ENCODE measurements at regions not wholly inside any gene's neighbourhood (a gene's known extent, or its start where the extent isn't known, plus 50 kb on each side); places are given as distances from the start of the nearest gene placed in this dataset.

DNA sequence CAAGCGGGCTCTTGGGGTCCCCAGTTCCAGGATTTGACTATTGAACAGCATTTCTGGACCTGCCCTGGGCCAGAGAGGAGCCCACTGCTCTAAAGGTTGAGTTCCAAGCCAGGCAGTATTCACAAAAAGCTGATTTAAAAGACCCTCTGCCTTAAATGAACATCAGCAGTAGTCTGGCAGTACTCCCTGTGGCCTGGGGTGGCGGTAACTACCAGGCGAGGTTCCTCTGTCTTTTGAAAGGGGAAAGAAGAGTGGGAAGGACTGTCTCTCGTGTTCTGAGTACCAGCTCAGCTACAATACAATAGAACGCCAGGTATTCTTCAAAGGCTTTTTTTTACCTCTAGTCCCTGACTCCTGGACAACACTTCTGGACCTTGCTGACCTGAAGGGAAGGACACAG is 456.4 kb upstream of the TEX13C start:
- TF ChIP-seq, protein P1, sequence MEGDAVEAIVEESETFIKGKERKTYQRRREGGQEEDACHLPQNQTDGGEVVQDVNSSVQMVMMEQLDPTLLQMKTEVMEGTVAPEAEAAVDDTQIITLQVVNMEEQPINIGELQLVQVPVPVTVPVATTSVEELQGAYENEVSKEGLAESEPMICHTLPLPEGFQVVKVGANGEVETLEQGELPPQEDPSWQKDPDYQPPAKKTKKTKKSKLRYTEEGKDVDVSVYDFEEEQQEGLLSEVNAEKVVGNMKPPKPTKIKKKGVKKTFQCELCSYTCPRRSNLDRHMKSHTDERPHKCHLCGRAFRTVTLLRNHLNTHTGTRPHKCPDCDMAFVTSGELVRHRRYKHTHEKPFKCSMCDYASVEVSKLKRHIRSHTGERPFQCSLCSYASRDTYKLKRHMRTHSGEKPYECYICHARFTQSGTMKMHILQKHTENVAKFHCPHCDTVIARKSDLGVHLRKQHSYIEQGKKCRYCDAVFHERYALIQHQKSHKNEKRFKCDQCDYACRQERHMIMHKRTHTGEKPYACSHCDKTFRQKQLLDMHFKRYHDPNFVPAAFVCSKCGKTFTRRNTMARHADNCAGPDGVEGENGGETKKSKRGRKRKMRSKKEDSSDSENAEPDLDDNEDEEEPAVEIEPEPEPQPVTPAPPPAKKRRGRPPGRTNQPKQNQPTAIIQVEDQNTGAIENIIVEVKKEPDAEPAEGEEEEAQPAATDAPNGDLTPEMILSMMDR (IDR thresholded peaks at IDR 0.05): no peak
- no peak for TF ChIP-seq EZH2 (IDR thresholded peaks at IDR 0.05; ENCODE audit: borderline replicate concordance, insufficient read depth, low read depth, low read length, poor library complexity, severe bottlenecking)
